NCI-H2029 treated with DMSO at 0.1 percent for 48 hours (cell line): ENCODE measurements at regions not wholly inside any gene's neighbourhood (a gene's known extent, or its start where the extent isn't known, plus 50 kb on each side); places are given as distances from the start of the nearest gene placed in this dataset.

Experiments
- DNase-seq: peaks from one replicate; lab custom pipeline; 2025; lab: John Stamatoyannopoulos, UW

- DNase-seq = no peak
These were observed 209.4 kb downstream of the DTWD2 start for GRCh38 chr5:118778941-118779340.

- DNase-seq = no peak
These were observed 211.1 kb downstream of the DTWD2 start for GRCh38 chr5:118777189-118777736.

DNA sequence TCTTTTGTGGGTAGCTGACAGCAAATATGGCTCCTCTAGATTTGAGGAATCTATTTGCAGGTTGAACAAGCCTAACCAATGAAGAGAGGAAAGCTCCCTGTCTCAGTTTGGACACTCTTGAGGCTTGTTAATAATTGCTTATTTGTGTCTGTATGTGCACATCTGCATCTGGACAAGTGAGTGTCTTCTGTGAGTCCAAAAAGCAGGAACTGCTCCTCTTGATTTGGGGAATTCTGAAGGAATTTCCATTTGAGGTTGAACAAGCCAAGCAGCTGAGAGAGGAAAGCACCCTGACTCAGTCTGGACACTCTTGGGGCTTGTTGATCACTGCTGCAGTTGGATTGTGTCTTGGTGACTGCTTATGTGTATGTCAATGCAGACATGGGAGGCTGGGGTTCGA, 211.6 kb downstream of the DTWD2 start:
- DNase-seq = no peak

DNA sequence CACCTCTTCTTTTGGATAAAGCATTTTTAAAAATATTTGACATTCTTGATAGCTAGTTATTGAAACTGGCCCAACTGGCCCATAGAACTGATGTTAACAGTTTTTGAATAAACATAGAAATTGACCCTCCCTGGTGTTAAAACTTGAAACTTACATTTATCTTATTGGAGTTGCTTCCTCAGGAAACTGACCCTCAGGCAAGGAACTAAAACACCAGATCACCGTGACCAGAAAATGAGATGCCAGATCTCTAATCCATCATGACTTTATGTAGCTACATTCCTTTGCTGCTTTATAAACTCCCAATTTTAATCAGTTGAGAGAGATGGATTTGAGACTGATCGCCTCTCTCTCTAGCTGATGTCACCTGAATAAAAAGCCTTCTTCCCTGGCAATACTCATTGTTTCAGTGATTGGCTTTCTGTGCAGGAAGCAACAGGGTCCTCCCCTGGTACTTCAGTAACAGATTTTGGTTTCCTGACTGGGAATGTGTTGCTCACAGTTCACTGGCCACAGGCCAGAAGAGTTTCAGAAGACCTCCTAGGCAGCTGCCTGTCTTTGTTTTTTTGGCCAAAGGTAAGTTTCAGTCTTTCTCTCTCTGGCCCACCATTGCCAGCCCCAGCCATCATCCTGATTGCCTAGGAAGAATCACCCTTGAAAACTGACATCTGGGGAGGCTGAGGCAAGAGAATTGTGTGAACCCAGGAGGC, 212.4 kb downstream of the DTWD2 start:
- no peak for DNase-seq

- DNase-seq = no peak
These were observed 219.7 kb downstream of the DTWD2 start for GRCh38 chr5:118768607-118769175.

GRCh38 chr5:118762291-118762690, 226.1 kb downstream of the DTWD2 start:
- no peak for DNase-seq

DNA sequence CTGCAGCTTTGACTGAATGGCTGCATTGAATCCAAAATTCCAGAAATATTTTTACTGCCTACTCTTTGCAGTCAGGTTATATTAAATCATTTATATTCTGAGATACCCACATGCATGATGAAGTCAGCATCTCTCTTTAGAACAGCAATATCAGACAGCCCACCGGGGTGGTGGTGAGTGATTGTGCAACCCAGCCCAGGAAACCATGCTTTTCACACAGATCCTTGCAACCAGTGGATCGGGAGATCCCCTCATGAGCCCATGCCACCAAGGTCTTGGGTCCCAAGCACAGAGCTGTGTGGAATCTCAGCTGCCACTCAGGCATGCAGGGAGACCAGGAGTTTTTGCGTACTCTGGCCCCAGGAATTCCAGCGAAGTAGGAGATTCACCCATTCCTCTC, 226.5 kb downstream of the DTWD2 start:
- DNase-seq = no peak

GRCh38 chr5:118752969-118753368, 235.4 kb downstream of the DTWD2 start:
- no peak for DNase-seq

- no peak for DNase-seq
These were observed 252.0 kb downstream of the DTWD2 start for GRCh38 chr5:118736396-118736795.

DNA sequence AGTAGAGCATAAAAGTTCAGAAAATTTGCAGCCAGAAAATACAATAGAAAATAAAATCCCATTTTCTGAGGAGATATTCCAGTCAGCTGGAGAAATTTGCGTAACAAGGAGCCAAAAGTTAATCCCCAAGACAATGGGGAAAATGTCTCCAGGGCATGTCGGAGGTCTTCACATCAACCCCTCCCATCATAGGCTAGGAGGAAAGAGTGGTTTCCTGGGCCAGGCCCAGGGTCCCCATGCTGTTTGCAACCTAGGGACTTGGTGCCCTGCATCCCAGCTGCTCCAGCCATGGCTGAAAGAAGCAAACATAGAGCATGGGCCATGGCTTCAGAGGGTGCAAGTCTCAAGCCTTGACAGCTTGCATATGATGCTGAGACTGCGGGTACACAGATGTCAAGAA, 255.0 kb downstream of the DTWD2 start:
- DNase-seq = no peak

- no peak for DNase-seq
These were observed 260.2 kb downstream of the DTWD2 start for GRCh38 chr5:118728191-118728590.

- DNase-seq = no peak
These were observed 261.5 kb downstream of the DTWD2 start for GRCh38 chr5:118726891-118727290.

DNA sequence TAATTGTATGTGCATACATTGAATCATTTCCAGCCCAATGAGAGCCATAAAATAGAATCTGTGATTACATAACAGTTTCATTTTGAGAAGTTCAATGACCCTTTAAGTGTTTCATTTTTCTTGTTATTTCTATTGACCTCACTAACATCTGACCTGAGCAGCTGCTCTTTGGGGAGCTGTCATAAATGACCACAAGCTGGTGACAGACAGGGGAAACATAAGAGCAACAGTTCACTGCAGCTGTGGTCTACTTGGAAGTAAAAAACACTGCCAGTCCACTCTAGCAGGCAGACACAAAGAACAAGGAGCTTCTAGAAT, 265.4 kb downstream of the DTWD2 start:
- DNase-seq = no peak

DNA sequence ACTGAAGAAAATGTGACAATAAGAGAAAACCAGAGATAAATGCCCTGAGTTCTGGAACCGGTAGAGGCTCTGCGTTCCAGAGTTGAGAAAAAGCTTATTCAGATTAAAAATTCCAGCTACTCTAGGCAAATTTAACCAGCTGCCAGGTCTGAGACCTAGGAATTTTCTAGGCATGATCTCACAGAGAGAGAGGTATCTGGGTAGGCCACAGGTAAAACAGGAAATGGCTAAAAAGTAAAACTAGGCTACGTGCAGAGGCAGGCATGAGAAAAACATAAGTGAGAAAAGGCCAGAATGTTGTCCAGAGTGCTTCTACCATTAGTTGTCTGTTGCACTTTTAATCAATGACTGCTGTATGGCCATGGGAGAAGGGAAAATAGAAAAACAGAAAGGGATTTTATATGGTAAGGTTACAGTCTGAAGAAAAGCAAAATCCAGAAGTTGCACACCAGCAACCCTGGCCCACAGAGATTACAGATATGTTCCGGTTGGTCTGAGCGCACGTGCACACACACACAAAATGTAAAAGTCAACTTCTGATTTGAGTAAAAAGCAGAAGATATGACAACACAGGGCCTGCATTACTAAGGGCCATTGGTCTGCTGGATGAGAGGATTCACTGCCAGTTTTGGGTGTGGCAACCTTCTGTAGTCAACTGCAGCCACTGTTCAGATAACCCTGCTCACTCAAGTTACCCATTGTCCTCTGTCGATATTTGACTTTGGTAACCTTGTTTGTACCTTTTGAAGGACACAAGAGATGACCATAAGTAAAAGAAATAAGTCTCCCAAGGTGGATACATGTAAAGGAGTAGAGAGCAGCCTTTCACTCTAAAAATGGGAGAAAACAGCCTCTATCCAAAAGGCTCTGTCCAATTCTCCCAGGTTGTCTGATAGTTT, 266.0 kb downstream of the DTWD2 start:
- no peak for DNase-seq

GRCh38 chr5:118711727-118712126, 276.6 kb downstream of the DTWD2 start:
- DNase-seq = no peak

- DNase-seq = no peak
These were observed 282.2 kb downstream of the DTWD2 start for GRCh38 chr5:118705959-118706667.

DNA sequence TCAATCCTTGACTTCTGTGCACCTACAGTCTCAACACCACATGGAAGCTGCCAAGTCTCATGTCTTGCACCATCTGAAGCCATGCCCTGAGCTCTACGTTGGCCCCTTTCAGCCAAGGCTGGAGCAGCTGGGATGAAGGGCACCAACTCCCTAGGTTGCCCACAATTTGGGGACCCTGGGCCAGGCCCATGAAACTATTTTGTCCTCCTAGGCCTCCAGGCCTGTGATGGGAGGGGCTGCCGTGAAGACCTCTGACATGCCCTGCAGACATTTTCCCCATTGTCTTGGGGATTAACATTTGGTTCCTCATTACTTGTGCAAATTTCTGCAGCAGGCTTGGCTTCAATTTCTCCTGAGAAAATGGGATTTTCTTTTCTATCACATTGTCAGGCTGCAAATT, 285.1 kb downstream of the DTWD2 start:
- DNase-seq = no peak

DNA sequence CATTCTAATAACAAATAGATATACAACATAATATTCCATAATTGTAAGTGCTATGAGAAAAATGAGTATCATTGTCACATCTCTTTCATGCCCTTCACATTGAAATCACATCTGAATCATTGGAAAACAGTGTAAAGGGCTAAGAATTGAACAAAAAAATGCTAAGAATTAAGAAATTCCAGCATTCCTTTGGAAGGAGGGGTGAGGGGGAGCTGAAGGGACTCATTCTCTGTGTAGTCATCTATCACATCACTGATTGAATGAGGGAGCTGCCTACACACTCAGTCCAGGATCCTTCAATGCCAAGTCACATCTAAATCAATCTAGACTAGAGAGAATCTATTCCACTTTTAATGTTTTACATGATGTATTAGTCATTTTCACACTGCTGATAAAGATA, 286.6 kb downstream of the DTWD2 start:
- no peak for DNase-seq

DNA sequence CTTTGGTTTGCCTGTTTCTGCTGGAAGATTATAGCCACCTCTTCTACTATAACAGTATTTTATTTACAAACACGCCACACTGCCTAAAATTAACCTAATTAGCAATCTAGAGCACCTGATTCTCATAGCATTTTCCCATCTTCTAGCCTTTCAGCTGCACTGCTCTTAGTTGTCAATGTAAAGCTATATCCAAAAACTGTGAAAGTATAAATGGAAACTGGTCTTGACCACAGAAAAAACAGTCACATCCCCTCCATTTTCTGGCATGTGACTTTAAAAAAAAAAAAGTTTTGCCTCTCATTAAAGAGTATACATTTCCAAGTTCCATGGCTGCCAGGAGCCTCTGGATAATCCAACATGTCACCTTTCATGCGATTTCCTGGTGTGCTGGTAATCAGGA, 287.8 kb downstream of the DTWD2 start:
- no peak for DNase-seq

DNA sequence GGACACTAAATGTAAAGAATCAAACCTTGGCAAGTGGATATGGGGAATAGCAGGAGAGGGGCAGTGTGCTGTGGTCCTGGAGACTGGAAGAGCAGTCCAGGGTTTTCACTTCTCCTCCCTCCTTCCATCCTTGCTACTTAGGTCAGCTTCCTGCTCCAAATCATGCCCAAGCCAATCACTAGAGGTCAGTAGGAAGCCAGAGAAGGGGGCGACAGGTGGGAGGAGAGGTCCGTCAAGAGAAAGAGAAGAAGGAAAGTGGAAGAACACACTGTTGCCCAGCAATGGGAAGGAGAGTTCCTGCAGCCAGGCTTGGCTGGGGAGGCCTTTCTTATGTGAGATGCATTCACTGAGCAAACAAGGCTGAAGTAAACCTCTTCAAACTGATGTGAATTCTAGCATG, 289.6 kb downstream of the DTWD2 start:
- no peak for DNase-seq

DNA sequence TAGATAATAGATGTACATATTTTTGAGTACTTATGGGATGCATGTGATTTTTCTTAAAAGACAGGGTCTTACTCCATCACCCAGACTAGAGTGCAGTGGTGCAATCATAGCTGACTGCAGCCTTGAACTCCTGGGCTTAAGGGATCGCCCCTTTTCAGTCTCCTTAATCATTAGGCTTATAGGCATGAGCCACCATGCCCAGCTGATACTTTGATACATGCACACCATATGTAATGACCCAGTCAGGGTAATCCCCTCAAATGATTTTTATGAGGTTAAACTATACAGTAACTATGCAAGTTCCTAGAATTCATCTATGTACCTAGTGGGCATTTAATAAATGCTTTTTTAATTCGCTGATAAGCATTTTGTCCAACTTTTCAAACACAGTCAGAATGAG, 292.3 kb downstream of the DTWD2 start:
- no peak for DNase-seq

- no peak for DNase-seq
These were observed 295.5 kb downstream of the DTWD2 start for GRCh38 chr5:118692811-118693342.
